Tongue (tissue), 1 donor: ENCODE measurements at regions not wholly inside any gene's neighbourhood (a gene's known extent, or its start where the extent isn't known, plus 50 kb on each side); places are given as distances from the start of the nearest gene placed in this dataset.

Source experiments
- DNase-seq: peaks from one replicate; pipeline ENCODE4 v3.0.0-alpha.2; 2015

GRCh38 chr2:195606179-195606578 is 50.8 kb upstream of the SLC39A10 start:
- no peak for DNase-seq

GRCh38 chr2:195604706-195605105 is 52.3 kb upstream of the SLC39A10 start:
- no peak for DNase-seq

GRCh38 chr2:195603998-195604397 is 53.0 kb upstream of the SLC39A10 start:
- DNase-seq, result no peak

DNA sequence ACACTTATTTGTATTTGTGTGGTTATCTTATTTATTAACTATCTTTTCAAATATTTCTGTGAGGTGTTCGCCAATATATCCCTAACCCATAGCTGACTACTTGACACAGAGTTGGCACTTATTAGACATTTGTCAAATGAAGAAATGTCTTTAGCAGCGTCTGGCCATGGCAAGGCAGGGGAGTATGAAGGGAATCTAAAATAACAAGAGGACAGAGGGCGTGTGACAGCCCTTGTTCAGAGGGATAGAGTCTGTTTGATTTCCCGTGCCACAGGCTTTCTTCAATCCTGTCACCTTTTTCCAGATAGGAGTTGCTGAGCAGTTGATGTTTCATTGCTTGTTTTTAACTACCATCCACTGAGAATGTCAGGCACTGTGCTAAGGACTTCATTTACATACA is 53.6 kb upstream of the SLC39A10 start:
- no peak for DNase-seq

DNA sequence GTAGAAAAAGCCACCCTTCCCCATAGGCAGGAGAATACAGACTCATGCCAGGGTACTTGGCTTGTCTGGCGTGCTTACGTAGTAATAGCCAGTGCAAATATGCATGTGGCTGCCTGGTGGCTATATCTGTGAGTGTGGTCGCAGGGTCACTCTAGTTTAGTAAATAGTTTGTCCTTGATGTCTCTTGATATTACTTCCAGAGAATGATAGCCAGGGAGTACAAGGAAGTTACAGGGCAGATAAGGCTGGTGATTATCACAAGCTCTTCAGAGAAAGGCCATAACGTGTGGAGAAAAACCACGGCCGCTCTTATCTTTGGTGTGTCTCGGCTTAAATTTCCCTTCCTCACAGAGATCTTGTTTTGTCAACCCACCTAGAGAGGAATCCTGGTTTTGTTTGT is 54.3 kb upstream of the SLC39A10 start:
- DNase-seq, result no peak

DNA sequence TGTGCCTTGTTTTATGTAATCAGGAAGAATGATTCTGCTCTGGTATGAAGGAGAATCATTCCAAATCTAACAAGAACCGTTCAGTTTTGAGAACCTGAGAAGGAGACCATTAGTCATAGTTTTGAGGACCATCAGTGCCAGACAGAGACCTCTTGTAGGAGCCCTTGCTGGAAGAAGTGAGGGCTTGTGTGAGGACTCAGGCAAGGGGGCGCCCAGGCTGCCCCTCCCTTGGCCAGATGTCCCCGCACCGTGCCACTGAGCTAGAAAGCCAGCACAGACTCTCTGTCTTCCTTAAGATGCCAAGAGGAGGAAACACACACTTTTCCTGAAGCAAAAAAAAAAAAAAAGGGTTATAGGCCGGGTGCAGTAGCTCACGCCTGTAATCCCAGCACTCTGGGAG is 55.7 kb upstream of the SLC39A10 start:
- DNase-seq, result no peak

DNA sequence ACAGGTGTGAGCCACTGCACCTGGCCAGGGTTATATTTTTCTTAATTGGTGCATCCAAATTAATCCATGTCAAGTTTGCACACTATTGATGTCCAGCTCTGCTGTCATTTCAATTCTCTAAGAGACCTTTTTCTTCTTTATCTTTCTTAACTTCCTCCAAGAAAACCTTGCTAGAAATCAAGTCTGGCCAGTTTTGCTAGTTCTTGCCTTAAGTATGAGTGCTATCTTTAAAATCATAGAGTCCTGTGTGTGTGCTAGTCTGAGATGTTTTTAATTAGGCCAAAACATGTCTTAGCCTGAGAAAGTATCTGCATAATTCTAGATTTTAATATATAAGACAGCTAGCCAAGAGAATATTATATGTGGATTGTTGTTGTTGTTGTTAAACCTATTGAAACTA is 56.2 kb upstream of the SLC39A10 start:
- DNase-seq, result no peak

- DNase-seq, result no peak
These were observed 60.2 kb upstream of the SLC39A10 start for GRCh38 chr2:195596840-195597239.

- DNase-seq, result no peak
These were observed 61.2 kb upstream of the SLC39A10 start for GRCh38 chr2:195595825-195596224.

DNA sequence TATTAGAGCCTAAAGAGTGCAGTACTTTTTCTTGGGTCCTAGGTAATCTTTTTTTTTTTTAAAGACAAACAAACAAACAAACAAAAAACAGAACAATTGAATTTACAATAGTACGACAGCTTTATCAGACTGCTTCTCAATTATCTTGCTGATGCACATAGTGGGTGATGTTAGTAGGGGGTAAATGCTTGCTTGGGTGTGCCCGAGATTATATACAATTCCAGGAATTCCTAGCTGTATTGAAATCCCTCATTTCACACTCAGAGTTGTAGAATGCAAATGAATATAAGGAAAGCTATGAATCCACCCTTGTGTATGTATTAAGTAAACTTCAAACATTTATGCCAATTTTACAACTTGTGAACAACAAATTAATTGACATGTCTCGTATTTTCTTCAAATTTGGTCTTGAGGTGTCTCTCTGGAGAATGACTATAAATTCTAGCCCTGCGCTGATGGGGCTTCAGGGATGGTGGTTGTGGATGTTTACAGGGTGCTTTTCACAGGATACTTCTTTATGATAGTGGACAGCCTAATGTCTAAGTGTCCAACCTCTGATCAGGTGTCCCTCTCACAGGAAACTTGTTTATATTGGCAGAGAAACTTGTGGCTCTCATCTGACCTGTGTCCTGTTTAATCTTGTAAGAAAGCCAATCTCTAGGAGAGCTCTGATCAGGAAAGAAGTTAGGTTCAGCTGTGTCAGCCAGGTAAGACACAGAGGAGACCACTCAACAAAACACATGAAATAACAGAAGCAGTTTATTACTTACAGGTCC is 61.9 kb upstream of the SLC39A10 start:
- no peak for DNase-seq

DNA sequence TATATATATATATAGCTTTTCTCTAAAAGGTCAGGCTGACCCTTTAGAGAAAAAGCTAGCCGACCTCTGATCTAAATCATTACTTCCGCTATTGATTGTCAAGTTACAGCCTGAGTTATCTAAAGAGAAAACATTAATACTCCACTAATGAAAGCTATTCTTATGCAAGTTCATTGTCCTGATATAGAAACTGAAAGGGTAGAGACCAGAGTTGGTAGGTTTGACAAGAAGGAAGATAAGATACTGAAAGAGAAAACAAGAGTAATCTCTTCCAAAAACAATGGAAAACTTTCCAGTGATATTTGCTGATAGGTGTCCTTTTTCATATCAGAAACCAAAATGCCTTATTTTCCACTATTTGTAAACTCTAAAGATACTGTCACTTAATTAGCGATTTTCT is 62.8 kb upstream of the SLC39A10 start:
- no peak for DNase-seq

GRCh38 chr2:195592105-195592504 is 64.9 kb upstream of the SLC39A10 start:
- DNase-seq, result no peak

DNA sequence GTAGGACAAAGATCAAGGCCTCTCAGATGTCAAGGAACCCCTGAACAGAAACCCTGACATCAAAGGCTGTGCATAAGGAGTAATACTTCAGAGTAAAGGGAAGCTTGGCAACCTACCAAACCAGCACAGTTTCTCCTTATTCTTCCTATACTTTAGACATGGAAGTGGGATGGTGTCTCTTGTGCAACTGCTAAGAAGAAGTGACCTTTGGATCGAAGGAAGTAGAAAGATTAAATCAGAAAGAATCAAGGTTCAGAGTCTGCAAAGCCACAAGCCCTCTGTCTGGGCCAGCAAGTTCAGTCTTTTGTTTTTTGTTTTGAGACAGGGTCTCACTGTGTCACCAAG is 66.2 kb upstream of the SLC39A10 start:
- no peak for DNase-seq

DNA sequence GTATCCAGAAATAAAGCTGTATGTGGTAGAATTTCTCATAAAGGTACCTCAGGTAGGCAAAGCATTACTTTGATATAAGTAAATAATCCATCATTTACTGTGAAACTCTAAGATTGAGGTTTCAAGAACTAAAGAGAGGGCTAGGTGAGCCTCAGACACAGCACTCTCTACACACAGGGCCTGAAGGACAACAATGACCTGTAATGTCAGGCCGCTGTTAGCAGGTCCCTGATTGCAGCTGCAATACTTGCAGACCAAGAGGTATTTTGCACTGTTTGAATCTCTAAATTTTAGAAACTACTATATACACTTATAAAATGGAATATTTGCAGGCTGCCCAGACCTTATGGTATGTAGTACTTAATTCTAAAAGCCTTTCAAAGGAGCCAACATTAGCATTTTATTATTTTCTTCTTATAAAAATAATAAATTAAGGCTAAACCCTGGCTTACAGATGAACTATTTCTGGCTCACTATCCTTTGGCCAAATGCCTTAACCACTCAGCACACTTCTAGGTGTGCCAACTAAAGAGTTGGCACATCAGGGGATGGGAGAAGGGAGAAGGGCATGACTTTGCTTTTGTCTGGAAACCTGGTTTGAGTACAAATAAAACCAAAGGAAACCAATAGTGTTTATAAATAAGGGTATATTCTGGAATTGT is 66.7 kb upstream of the SLC39A10 start:
- DNase-seq, result no peak

GRCh38 chr2:195587966-195588365 is 69.1 kb upstream of the SLC39A10 start:
- DNase-seq, result no peak

GRCh38 chr2:195586062-195586714 is 70.8 kb upstream of the SLC39A10 start:
- DNase-seq, result no peak

DNA sequence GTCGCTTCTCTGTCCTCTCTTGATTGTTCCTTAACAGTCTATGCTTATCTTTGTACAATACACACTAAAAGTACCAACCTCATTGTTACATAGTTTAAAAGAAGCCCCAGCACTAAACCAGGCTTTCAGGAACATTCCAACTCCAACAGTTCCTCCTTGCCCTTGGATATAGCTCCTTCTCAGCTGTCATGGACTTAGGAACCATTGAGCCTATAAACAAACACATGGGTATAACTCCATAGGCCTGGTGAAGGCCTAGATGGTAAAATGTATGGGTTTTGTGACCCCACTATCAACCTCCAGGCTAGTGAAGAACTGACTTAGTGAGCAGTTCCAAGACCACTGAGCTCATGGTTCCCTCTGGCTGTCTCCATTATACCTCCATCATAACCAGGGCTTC is 74.8 kb upstream of the SLC39A10 start:
- DNase-seq, result no peak

GRCh38 chr2:195579776-195580555 is 77.1 kb upstream of the SLC39A10 start:
- no peak for DNase-seq

GRCh38 chr2:195575879-195576401 is 81.1 kb upstream of the SLC39A10 start:
- peak; percentile 54 for DNase-seq

GRCh38 chr2:195575016-195575415 is 82.0 kb upstream of the SLC39A10 start:
- no peak for DNase-seq

GRCh38 chr2:195574312-195574711 is 82.7 kb upstream of the SLC39A10 start:
- DNase-seq, result no peak

DNA sequence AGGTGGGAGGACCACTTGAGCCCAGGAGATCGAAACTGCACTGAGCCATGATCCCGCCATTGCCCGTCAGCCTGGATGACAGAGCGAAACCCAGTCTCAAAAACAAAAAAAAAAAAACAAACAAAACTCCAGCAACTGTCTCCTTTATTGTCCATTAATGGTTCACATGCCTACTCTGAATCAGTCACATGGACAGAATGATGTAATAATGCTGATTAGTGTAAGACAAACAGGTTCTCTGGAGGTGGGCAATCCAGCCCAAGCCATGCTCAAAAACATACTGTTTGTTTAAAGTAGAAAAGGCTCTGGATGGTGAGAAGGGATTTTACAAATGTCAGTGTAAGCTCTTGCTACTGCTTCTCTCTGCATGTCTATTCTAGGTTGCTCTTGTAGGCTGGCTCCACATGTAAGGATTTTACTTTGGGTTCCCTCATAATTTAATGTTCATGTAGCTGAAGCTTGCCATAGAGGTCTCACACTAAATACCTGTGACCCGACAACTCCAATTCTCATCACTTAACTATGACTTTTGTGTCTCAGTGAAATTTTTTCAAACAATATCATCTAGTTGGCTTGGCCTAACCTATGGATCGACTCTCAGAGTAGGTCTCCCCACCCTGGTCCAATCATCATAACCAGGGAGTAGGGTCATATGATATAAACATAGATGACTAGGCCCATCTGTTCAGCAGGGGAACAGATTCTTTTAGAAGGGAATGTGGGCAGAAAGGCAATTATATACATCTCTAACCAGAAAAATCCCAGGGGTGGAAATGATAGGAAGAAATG is 83.9 kb upstream of the SLC39A10 start:
- DNase-seq, result no peak
